NCI-H2196 (cell line): ENCODE measurements at regions not wholly inside any gene's neighbourhood (a gene's known extent, or its start where the extent isn't known, plus 50 kb on each side); places are given as distances from the start of the nearest gene placed in this dataset.
"Not testable (repeated sequence)": the region's sequence is repeated elsewhere in the genome, so short reads cannot be mapped to it uniquely, and the experiment has no call there.

Experiments used
- DNase-seq: peaks from one replicate; lab custom pipeline; 2025; ENCODE audit not compliant: unreplicated experiment; lab: John Stamatoyannopoulos, UW

DNA sequence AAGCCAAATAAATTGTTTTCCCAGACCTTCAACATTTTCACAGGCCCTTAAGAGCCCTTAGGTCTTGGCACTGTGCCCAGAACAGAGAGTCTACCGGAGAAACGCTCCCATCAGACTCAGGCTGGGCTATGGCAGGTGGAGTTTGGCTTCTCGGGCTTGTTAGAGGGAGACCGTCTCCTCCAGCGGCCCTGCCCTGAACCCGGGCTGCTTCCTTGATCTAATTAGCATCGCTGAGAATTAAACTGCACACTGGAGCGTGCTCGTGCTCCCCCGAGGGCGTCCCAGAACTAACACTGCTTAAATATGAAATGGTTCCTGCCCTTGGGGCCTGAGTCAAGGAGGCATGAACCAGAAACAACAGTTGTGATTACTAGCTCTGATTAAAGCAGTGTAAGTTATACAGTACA, 634.4 kb downstream of the MATN1 start:
- peak; percentile 90 for DNase-seq

DNA sequence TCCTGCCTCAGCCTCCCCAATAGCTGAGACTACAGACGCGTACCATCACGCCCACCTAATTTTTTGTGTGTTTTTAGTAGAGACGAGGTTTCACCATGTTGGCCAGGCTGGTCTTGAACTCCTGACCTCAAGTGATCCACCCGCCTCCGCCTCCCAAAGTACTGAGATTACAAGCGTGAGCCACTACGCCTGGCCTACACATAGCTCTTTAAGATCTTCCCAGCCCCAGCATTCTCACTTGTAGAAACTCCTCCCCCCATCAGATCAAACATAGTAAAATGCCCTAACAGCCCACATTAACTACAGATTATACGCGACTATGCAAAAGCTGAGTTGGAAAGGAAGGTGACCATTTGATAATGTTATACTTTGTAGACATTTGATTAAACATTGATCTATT, 634.8 kb downstream of the MATN1 start:
- DNase-seq = no peak

- no peak for DNase-seq
Measured at GRCh38 chr1:30087465-30087864, 635.9 kb downstream of the MATN1 start.

- no peak for DNase-seq
Measured at GRCh38 chr1:30085811-30086770, 637.3 kb downstream of the MATN1 start.

DNA sequence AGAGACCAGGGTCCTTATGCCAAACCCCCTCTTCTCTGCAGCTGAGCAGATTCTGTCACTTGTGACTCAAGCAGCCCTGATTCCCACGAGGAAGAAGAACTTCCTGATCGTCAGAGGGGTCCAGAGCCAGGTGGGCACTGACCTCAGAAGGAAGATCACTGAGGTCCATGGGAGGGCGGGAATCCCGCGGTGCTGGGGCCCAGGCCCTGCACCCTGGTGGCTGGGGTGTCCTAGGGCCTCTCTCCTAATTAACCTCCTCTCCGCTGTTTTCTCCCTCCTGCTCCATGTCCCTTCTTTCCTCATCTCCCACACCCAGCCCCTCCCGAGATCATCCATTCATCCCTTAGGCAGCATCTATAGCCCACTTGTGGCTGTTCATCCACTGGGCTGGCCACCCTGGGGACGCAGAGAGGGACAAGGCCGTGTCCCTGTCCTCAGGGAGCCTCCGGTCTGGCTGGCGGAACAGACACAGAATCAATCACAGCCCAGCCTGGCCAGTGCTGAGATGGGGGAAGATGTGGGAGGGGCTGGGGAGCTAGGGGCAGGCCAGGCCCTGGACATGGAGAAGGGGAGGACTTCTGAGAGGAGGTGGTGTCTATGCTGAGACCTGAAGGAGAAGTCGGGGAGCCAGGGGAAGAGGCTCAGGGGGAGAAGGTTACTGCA, 638.3 kb downstream of the MATN1 start:
- no peak for DNase-seq

- no peak for DNase-seq
Measured at GRCh38 chr1:30083800-30084464, 639.5 kb downstream of the MATN1 start.

- no peak for DNase-seq
Measured at GRCh38 chr1:30081379-30082102, 641.8 kb downstream of the MATN1 start.

- DNase-seq = not testable (repeated sequence)
Measured at GRCh38 chr1:30075916-30076315, 647.5 kb downstream of the MATN1 start.

- no peak for DNase-seq
Measured at GRCh38 chr1:30068787-30069472, 654.5 kb downstream of the MATN1 start.

DNA sequence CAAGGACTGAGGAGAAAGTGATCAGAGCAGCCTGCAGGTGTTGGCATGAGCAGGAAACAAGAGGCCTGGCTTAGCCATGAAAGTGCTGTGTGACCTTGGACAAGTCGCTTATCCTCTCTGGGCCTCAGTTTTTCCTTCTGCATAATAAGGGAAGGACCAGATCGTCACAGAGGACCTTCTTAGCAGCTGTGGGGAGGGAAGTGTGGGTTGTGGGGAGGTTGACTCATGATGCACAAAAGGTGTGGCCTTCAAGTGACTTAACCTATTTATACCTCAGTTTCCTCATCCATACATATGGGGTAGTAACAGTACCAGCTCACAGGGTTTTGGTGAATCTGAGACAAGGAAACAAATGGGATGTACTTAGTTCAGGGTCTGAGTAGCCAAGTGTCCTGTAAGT, 658.8 kb downstream of the MATN1 start:
- DNase-seq = no peak

DNA sequence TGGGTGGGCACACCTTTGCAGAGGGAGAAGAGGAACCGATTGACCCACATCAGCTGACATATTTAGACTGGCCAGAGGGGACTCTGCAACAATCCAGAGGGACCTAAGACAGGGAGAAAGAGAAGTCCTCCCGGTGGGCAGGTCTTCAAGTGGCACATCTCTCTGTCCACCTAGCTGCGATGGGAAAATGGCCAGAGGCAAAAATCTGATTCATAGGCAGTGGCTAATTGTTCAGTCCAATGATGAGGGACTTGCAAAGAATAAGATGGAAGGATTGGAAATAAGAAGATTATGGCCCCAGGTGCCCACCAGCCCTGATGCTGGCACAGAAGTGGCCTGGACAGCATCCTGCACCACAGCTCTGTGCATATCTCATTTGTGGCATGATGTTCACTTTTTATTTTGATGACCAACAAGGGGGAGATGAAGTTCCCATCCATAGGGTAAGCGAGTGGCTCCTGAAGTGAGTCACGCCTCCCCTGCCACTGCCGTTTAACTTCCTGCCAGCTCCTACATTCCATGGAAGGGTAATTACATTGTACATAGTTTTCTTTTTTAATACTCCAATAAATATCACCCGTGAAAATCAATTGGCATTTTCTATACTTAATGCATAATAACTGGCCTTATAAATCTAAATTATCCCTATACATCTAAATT, 659.6 kb downstream of the MATN1 start:
- DNase-seq = no peak

- DNase-seq = no peak
Measured at GRCh38 chr1:30061292-30062220, 661.8 kb downstream of the MATN1 start.

DNA sequence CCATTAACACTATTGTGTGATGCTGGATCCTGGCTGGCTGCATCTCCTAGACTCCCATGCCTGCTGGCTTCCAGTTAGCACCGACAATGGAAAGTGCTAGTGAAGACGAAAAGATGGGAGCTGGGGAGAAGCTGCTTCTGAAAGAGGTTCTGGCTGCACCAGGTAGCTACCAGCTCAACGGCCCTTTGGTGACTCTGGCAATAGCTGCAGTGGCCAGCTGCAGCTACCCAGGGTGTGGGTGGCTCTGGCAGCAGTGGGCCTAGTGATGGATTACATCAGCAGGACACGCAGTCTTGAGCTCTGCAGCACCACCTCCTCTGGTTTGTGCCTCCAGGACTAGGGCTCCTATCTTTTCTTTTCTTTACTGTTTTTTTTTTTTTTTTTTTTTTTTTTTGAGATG, 662.6 kb downstream of the MATN1 start:
- DNase-seq = no peak

GRCh38 chr1:30058970-30059369, 664.4 kb downstream of the MATN1 start:
- DNase-seq = peak; percentile 14

DNA sequence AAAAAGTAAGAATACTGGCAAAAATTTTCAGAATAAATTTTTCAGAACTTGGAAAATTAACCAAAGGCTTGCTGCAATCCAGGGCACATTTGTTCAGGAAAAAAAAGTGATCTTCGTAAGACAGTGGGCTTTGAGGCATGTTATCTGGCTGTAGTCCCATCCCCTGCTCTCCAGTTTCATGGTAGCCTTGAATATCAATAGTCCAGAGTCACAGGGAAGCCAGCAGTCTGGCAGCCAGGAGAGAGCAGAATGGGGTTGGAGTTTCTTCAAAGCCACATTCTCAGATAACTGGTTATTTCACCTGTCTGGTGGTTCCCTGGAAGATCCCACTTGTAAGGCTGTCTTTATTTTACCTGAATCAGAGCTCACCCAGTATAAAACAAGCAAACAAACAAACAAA, 669.3 kb downstream of the MATN1 start:
- no peak for DNase-seq

- DNase-seq = no peak
Measured at GRCh38 chr1:30052178-30052577, 671.2 kb downstream of the MATN1 start.

- DNase-seq = no peak
Measured at GRCh38 chr1:30051777-30052176, 671.6 kb downstream of the MATN1 start.

GRCh38 chr1:30049748-30050296, 673.6 kb downstream of the MATN1 start:
- DNase-seq = no peak

GRCh38 chr1:30048905-30049304, 674.5 kb downstream of the MATN1 start:
- DNase-seq = no peak
